ENCODE measurements at regions not wholly inside any gene's neighbourhood (a gene's known extent, or its start where the extent isn't known, plus 50 kb on each side); places are given as distances from the start of the nearest gene placed in this dataset.
"Not testable (repeated sequence)": the region's sequence is repeated elsewhere in the genome, so short reads cannot be mapped to it uniquely, and the experiment has no call there.

- DNase-seq (ENCODE audit: low spot score), result no peak
Observed at GRCh38 chr4:117549524-117549923, 464.1 kb upstream of the TRAM1L1 start.

GRCh38 chr4:117550085-117550484 is 464.7 kb upstream of the TRAM1L1 start:
- DNase-seq (ENCODE audit: low spot score), result no peak

GRCh38 chr4:117560329-117560728 is 474.0 kb upstream of the NDST3 start:
- DNase-seq (ENCODE audit: low spot score), result no peak

- DNase-seq (ENCODE audit: low spot score), result no peak
Observed at GRCh38 chr4:117574085-117574484, 460.2 kb upstream of the NDST3 start.

GRCh38 chr4:117575850-117576249 is 458.4 kb upstream of the NDST3 start:
- no peak for DNase-seq (ENCODE audit: low spot score)

GRCh38 chr4:117577686-117578311 is 456.5 kb upstream of the NDST3 start:
- DNase-seq (ENCODE audit: low spot score), result no peak

- DNase-seq (ENCODE audit: low spot score), result no peak
Observed at GRCh38 chr4:117588771-117589170, 445.5 kb upstream of the NDST3 start.

GRCh38 chr4:117596917-117597480 is 437.3 kb upstream of the NDST3 start:
- no peak for DNase-seq (ENCODE audit: low spot score)

GRCh38 chr4:117599393-117599792 is 434.9 kb upstream of the NDST3 start:
- not testable (repeated sequence) for DNase-seq (ENCODE audit: low spot score)

- DNase-seq (ENCODE audit: low spot score), result not testable (repeated sequence)
Observed at GRCh38 chr4:117600936-117601335, 433.4 kb upstream of the NDST3 start.

GRCh38 chr4:117610706-117611308 is 423.5 kb upstream of the NDST3 start:
- DNase-seq (ENCODE audit: low spot score), result no peak

GRCh38 chr4:117621673-117622072 is 412.6 kb upstream of the NDST3 start:
- no peak for DNase-seq (ENCODE audit: low spot score)

GRCh38 chr4:117623326-117623725 is 411.0 kb upstream of the NDST3 start:
- DNase-seq (ENCODE audit: low spot score), result no peak

- no peak for DNase-seq (ENCODE audit: low spot score)
Observed at GRCh38 chr4:117626664-117627063, 407.6 kb upstream of the NDST3 start.

GRCh38 chr4:117634716-117635115 is 399.6 kb upstream of the NDST3 start:
- no peak for DNase-seq (ENCODE audit: low spot score)

GRCh38 chr4:117637347-117637746 is 396.9 kb upstream of the NDST3 start:
- no peak for DNase-seq (ENCODE audit: low spot score)

GRCh38 chr4:117640836-117641235 is 393.4 kb upstream of the NDST3 start:
- no peak for DNase-seq (ENCODE audit: low spot score)

GRCh38 chr4:117641519-117641918 is 392.8 kb upstream of the NDST3 start:
- DNase-seq (ENCODE audit: low spot score), result no peak

GRCh38 chr4:117654079-117654478 is 380.2 kb upstream of the NDST3 start:
- no peak for DNase-seq (ENCODE audit: low spot score)

- no peak for DNase-seq (ENCODE audit: low spot score)
Observed at GRCh38 chr4:117660668-117661067, 373.6 kb upstream of the NDST3 start.

- DNase-seq (ENCODE audit: low spot score), result no peak
Observed at GRCh38 chr4:117661091-117662072, 372.9 kb upstream of the NDST3 start.
